ENCODE measurements at regions not wholly inside any gene's neighbourhood (a gene's known extent, or its start where the extent isn't known, plus 50 kb on each side); places are given as distances from the start of the nearest gene placed in this dataset.
"Not testable (repeated sequence)": the region's sequence is repeated elsewhere in the genome, so short reads cannot be mapped to it uniquely, and the experiment has no call there.

DNA sequence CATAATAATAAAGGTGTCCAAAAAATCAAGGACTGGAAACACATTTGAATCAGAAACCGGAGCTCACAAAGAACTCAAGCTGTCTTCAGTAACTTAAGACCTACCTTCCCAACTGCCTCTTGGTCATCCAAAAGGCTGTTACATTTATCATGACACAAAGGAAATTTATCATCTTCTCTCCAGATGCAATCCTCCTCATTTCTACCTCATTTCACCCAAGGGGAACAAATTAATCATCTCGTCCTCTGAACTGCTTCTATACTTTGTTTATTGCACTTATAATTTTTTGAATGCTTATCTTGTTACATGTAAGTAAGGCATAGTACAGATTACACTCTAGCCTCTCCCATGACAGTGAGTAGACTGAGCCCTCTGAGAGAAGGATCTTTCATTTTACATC is 105.1 kb upstream of the RGPD4 start:
- H3K9me2 ChIP-seq (replicated peaks; ENCODE audit: insufficient read depth), result no peaks in the 10 kb centered on the region
- WGBS (ENCODE audit: low lambda C conversion rate, missing lambda C conversion rate), result 77% methylated on average over 2 of the region's 2 CpGs
- H3K4me1 ChIP-seq (ENCODE audit: insufficient read depth), result no peaks in the 10 kb centered on the region
- H3K36me3 ChIP-seq (replicated peaks; ENCODE audit: insufficient read depth, low read depth), result no peaks in the 10 kb centered on the region
- no peak overlapping the region for H3K4me3 ChIP-seq
- H3K9me3 ChIP-seq (ENCODE audit: low read depth), result no peaks in the 10 kb centered on the region
- no peak overlapping the region for H3K4me2 ChIP-seq
- H3K27ac ChIP-seq, result no peak overlapping the region
- no peaks in the 10 kb centered on the region for H4K20me1 ChIP-seq (ENCODE audit: insufficient read depth, poor library complexity, severe bottlenecking)
- no peaks in the 10 kb centered on the region for H3K27me3 ChIP-seq
- DNase-seq (ENCODE audit: low spot score), result no peak
- TF ChIP-seq, protein P1, sequence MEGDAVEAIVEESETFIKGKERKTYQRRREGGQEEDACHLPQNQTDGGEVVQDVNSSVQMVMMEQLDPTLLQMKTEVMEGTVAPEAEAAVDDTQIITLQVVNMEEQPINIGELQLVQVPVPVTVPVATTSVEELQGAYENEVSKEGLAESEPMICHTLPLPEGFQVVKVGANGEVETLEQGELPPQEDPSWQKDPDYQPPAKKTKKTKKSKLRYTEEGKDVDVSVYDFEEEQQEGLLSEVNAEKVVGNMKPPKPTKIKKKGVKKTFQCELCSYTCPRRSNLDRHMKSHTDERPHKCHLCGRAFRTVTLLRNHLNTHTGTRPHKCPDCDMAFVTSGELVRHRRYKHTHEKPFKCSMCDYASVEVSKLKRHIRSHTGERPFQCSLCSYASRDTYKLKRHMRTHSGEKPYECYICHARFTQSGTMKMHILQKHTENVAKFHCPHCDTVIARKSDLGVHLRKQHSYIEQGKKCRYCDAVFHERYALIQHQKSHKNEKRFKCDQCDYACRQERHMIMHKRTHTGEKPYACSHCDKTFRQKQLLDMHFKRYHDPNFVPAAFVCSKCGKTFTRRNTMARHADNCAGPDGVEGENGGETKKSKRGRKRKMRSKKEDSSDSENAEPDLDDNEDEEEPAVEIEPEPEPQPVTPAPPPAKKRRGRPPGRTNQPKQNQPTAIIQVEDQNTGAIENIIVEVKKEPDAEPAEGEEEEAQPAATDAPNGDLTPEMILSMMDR (IDR thresholded peaks at IDR 0.05; ENCODE audit: poor library complexity), result no peak
- TF ChIP-seq EZH2phosphoT487 (IDR thresholded peaks at IDR 0.05; ENCODE audit: low read depth, severe bottlenecking, unreplicated experiment), result no peak
- TF ChIP-seq EZH2 (IDR thresholded peaks at IDR 0.05; ENCODE audit: borderline replicate concordance), result no peak
- no peak overlapping the region for H2AFZ ChIP-seq
- no peaks in the 10 kb centered on the region for H3K79me2 ChIP-seq

DNA sequence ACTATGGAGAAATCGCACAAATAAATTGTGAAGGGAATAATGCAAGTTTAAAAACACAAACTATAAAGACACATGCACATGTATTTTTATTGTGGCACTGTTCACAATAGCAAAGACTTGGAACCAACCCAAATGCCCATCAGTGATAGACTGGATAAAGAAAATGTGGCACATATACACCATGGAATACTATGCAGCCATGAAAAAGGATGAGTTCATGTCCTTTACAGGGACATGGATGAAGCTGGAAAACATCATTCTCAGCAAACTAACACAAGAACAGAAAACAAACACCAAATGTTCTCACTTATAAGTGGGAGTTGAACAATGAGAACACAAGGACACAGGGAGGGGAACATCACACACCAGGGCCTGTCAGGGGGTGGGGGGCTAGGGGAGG is 100.9 kb upstream of the RGPD4 start:
- 97% methylated on average over 1 of the region's 1 CpG for WGBS (ENCODE audit: low lambda C conversion rate, missing lambda C conversion rate)

DNA sequence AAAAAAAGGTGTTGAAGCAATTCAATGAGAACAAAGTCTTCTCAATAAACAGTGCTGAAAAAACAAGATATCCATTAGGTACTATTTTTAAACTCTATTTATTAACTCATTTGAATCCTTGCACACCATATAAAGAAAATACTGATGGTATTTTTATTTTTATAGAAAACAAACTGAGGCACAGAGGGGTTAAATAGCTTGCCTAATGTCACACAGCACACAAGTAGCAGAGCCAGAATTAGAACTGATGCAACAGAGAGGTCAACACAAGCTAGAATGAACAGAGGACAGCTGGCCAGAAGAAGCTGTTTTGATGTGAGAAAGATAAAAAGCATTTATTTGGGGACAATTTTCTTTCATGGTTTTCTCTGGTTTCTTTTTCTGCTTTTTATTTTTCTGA is 99.4 kb upstream of the RGPD4 start:
- no peak for DNase-seq (ENCODE audit: low spot score)

More for the DNA sequence above, 100.9 kb upstream of the RGPD4 start:
- H3K27ac ChIP-seq; H3K27me3 ChIP-seq; H3K9me3 ChIP-seq (ENCODE audit: low read depth); H3K36me3 ChIP-seq (replicated peaks; ENCODE audit: insufficient read depth, low read depth); H3K4me1 ChIP-seq (ENCODE audit: insufficient read depth); H3K79me2 ChIP-seq; H3K4me3 ChIP-seq; H3K4me2 ChIP-seq; H3K9me2 ChIP-seq (replicated peaks; ENCODE audit: insufficient read depth); H2AFZ ChIP-seq; DNase-seq (ENCODE audit: low spot score); H4K20me1 ChIP-seq (ENCODE audit: insufficient read depth, poor library complexity, severe bottlenecking): not testable (repeated sequence)

GRCh38 chr2:107728586-107728985 is 98.1 kb upstream of the RGPD4 start:
- no peaks in the 10 kb centered on the region for H3K36me3 ChIP-seq (replicated peaks; ENCODE audit: insufficient read depth, low read depth)
- DNase-seq (ENCODE audit: low spot score), result no peak
- no peaks in the 10 kb centered on the region for H3K9me2 ChIP-seq (replicated peaks; ENCODE audit: insufficient read depth)
- WGBS (ENCODE audit: low lambda C conversion rate, missing lambda C conversion rate), result 75% methylated on average over 5 of the region's 5 CpGs
- no peaks in the 10 kb centered on the region for H4K20me1 ChIP-seq (ENCODE audit: insufficient read depth, poor library complexity, severe bottlenecking)
- no peak overlapping the region for H3K27ac ChIP-seq
- no peak overlapping the region for H3K4me3 ChIP-seq
- H3K27me3 ChIP-seq, result no peaks in the 10 kb centered on the region
- no peak overlapping the region for H3K4me2 ChIP-seq
- H3K4me1 ChIP-seq (ENCODE audit: insufficient read depth), result no peaks in the 10 kb centered on the region
- no peaks in the 10 kb centered on the region for H3K79me2 ChIP-seq
- no peak overlapping the region for H2AFZ ChIP-seq
- no peaks in the 10 kb centered on the region for H3K9me3 ChIP-seq (ENCODE audit: low read depth)
- TF ChIP-seq, protein P1 (IDR thresholded peaks at IDR 0.05; ENCODE audit: poor library complexity), result no peak
- TF ChIP-seq EZH2phosphoT487 (IDR thresholded peaks at IDR 0.05; ENCODE audit: low read depth, severe bottlenecking, unreplicated experiment), result no peak
- TF ChIP-seq EZH2 (IDR thresholded peaks at IDR 0.05; ENCODE audit: borderline replicate concordance), result no peak

More for the DNA sequence above, 99.4 kb upstream of the RGPD4 start:
- Histone ChIP-seq H3K4me1 (ENCODE audit: insufficient read depth) (no peaks in the 10 kb centered on the region), H3K9me2 (replicated peaks; ENCODE audit: insufficient read depth) (no peaks in the 10 kb centered on the region), H3K36me3 (replicated peaks; ENCODE audit: insufficient read depth, low read depth) (no peaks in the 10 kb centered on the region), H3K79me2 (no peaks in the 10 kb centered on the region), H2AFZ (no peak overlapping the region), H3K4me3 (no peak overlapping the region), H3K9me3 (ENCODE audit: low read depth) (no peaks in the 10 kb centered on the region), H3K4me2 (no peak overlapping the region), H3K27me3 (no peaks in the 10 kb centered on the region), H3K27ac (no peak overlapping the region), H4K20me1 (ENCODE audit: insufficient read depth, poor library complexity, severe bottlenecking) (no peaks in the 10 kb centered on the region)
- no peak for TF ChIP-seq EZH2phosphoT487 (IDR thresholded peaks at IDR 0.05; ENCODE audit: low read depth, severe bottlenecking, unreplicated experiment)
- TF ChIP-seq EZH2 (IDR thresholded peaks at IDR 0.05; ENCODE audit: borderline replicate concordance), result no peak
- TF ChIP-seq, protein P1 (IDR thresholded peaks at IDR 0.05; ENCODE audit: poor library complexity), result no peak

Measured in hepatocyte (in vitro differentiated cells).